H1 (cell line): ENCODE measurements at regions not wholly inside any gene's neighbourhood (a gene's known extent, or its start where the extent isn't known, plus 50 kb on each side); places are given as distances from the start of the nearest gene placed in this dataset.

ENCODE experiments used
- RXRA ChIP-seq: IDR thresholded peaks from 2 replicates; pipeline ENCODE4 v1.6.1; 2011; ENCODE audit warnings: low read depth, mild to moderate bottlenecking, low read length, moderate library complexity; ENCODE audit not compliant: insufficient read depth

- no peak for TF ChIP-seq RXRA
These were observed 214.6 kb downstream of the KIF20B start (continued) for GRCh38 chr10:89915968-89916367.
